Glutamatergic neuron (in vitro differentiated cells): ENCODE measurements at regions not wholly inside any gene's neighbourhood (a gene's known extent, or its start where the extent isn't known, plus 50 kb on each side); places are given as distances from the start of the nearest gene placed in this dataset.

Experiments
- DNase-seq: peaks from one replicate; pipeline ENCODE4 v3.0.0; 2022
- H3K27ac Mint-ChIP-seq: one replicate; pipeline ENCODE4 v1.8.0; 2020; ENCODE audit warnings: mild to moderate bottlenecking, mixed read lengths, inconsistent platforms; ENCODE audit not compliant: unreplicated experiment
- H3K27me3 Mint-ChIP-seq: one replicate; pipeline ENCODE4 v1.8.0; 2020; ENCODE audit warnings: mild to moderate bottlenecking, moderate library complexity, mixed read lengths, inconsistent platforms; ENCODE audit not compliant: unreplicated experiment
- H3K36me3 Mint-ChIP-seq: one replicate; pipeline ENCODE4 v1.8.0; 2020; ENCODE audit warnings: mild to moderate bottlenecking, mixed read lengths, inconsistent platforms; ENCODE audit not compliant: unreplicated experiment
- H3K4me1 Mint-ChIP-seq: one replicate; pipeline ENCODE4 v1.8.0; 2020; ENCODE audit warnings: mild to moderate bottlenecking, low read depth, mixed read lengths, inconsistent platforms; ENCODE audit not compliant: unreplicated experiment
- H3K4me3 Mint-ChIP-seq: one replicate; pipeline ENCODE4 v1.8.0; 2020; ENCODE audit warnings: mild to moderate bottlenecking, mixed read lengths, inconsistent platforms; ENCODE audit not compliant: unreplicated experiment
- H3K9me3 Mint-ChIP-seq: one replicate; pipeline ENCODE4 v1.8.0; 2020; ENCODE audit warnings: mild to moderate bottlenecking, moderate library complexity, mixed read lengths, inconsistent platforms; ENCODE audit not compliant: unreplicated experiment
- CTCF ChIP-seq: fragments of 200-600 bp; sonication (generic); IDR thresholded peaks from one replicate; pipeline ENCODE4 v1.5.0; 2021; ENCODE audit not compliant: partially characterized antibody, unreplicated experiment

GRCh38 chr20:52459150-52459549 lies 267.6 kb upstream of the ZFP64 start:
- Mint-ChIP-seq H3K27ac (no peak overlapping the region), H3K36me3 (peaks cover 12% of the 10 kb centered on the region), H3K4me1 (no peaks in the 10 kb centered on the region), H3K4me3 (no peak overlapping the region), H3K9me3 (peaks cover 2% of the 10 kb centered on the region), H3K27me3 (peaks cover 2% of the 10 kb centered on the region)
- TF ChIP-seq CTCF: no peak
- DNase-seq: no peak

GRCh38 chr20:52457826-52458225 lies 266.2 kb upstream of the ZFP64 start:
- H3K4me1 Mint-ChIP-seq: no peaks in the 10 kb centered on the region
- H3K27me3 Mint-ChIP-seq: peaks cover 2% of the 10 kb centered on the region
- no peak for DNase-seq
- no peak overlapping the region for H3K27ac Mint-ChIP-seq
- TF ChIP-seq CTCF: no peak
- H3K9me3 Mint-ChIP-seq: peaks cover 2% of the 10 kb centered on the region
- no peak overlapping the region for H3K4me3 Mint-ChIP-seq
- H3K36me3 Mint-ChIP-seq: peaks cover 12% of the 10 kb centered on the region

GRCh38 chr20:52454660-52455059 lies 263.1 kb upstream of the ZFP64 start:
- Mint-ChIP-seq H3K9me3 (no peaks in the 10 kb centered on the region), H3K4me1 (no peaks in the 10 kb centered on the region), H3K27ac (no peak overlapping the region), H3K4me3 (no peak overlapping the region), H3K27me3 (no peaks in the 10 kb centered on the region), H3K36me3 (peaks cover 4% of the 10 kb centered on the region)
- no peak for TF ChIP-seq CTCF
- DNase-seq: no peak

- Mint-ChIP-seq H3K27ac (no peak overlapping the region), H3K36me3 (no peaks in the 10 kb centered on the region), H3K27me3 (peaks cover 4% of the 10 kb centered on the region), H3K9me3 (peaks cover 1% of the 10 kb centered on the region), H3K4me1 (peaks cover 6% of the 10 kb centered on the region), H3K4me3 (no peak overlapping the region)
- no peak for DNase-seq
- no peak for TF ChIP-seq CTCF
These were observed 257.1 kb upstream of the ZFP64 start for GRCh38 chr20:52448513-52449232.

- peaks cover 1% of the 10 kb centered on the region for H3K9me3 Mint-ChIP-seq
- no peak for TF ChIP-seq CTCF
- H3K27ac Mint-ChIP-seq: no peak overlapping the region
- H3K4me1 Mint-ChIP-seq: peaks cover 6% of the 10 kb centered on the region
- peaks cover 4% of the 10 kb centered on the region for H3K27me3 Mint-ChIP-seq
- no peak overlapping the region for H3K4me3 Mint-ChIP-seq
- no peaks in the 10 kb centered on the region for H3K36me3 Mint-ChIP-seq
- DNase-seq: no peak
These were observed 255.6 kb upstream of the ZFP64 start for GRCh38 chr20:52447225-52447551.
